Cerebellar cortex (tissue), 1 donor: ENCODE measurements at regions not wholly inside any gene's neighbourhood (a gene's known extent, or its start where the extent isn't known, plus 50 kb on each side); places are given as distances from the start of the nearest gene placed in this dataset.
"Not testable (repeated sequence)": the region's sequence is repeated elsewhere in the genome, so short reads cannot be mapped to it uniquely, and the experiment has no call there.

Experiments
- DNase-seq: peaks from one replicate; pipeline ENCODE4 v3.0.0-alpha.2; 2015; ENCODE audit warnings: low spot score

DNA sequence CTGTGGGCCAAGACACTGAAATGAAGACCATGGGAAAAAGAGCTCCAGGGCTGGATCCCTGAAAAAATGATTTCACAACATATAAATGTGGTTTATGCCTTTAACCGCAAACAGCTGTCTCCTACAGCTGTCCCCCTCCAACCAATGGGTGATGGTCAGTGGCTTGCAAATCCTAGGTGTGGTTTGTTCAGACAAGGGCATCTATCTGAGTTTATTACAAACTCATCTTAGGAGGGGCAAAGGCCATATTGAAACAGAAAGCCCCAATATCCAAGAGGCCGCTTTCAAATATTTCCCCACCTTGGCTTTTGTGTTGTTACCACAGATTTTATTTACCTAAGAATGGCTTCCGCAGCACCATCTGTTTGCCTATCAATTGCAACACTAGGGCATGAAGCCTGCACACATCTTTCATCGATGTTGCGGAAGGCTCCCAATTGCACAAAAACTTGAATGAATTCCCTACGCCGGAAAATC, 503.6 kb upstream of the AMELY start:
- DNase-seq: no peak

DNA sequence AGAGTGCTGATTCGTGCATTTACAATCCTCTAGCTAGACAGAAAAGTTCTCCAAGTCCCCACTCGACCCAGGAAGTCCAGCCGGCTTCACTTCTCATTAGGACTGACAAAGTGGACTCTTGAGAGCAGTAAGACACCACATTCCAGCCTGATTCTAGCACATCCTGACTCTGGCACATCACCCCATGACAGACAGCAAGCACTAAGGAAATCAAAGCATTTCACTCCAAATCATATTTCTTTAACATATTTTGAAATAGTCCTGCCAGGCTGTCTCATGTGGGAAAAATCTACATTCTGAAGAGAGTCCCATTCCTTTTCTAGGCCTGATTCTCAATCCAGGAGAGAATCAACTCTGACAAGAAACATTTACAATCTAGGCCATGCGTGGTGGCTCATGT, 478.5 kb upstream of the AMELY start:
- DNase-seq: no peak

DNA sequence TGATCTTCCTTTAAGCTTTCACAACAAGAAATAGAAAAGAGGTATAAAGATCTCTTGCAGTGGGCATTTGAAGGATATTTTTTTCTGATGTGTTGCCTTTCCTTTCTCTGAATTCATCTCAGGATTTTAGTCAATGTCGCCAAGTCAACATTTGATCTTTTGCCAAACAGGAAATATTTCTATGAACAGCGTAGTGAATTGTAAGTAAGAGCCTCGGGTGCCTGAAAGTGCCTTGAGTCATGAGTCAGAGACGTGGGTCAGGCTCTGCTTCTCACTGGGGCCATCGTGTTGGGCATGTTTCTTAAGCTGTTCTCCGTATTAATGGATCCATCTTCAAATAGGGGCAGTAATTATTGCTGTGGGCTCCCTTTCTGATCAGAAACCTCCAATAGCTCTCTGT, 471.4 kb upstream of the AMELY start:
- DNase-seq: no peak

DNA sequence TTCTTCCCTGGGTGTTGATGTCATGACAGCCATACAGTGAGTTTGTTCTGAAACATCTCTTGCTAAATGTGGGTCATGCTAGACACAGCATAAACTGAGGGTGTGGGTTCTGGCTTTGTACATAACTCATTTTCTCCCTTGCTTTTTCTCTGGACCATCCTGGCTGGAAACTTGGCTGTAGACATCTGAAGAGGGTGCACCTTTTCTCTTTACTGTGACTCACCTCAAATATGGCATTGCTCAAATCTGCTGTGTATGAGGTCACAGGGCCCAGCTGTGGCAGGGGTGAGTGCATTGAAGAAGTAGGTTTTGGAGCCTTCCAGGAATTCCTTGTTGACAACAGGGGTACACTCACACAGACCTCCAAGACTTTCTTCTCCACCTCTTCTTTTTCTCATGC, 465.5 kb upstream of the AMELY start:
- DNase-seq: no peak

DNA sequence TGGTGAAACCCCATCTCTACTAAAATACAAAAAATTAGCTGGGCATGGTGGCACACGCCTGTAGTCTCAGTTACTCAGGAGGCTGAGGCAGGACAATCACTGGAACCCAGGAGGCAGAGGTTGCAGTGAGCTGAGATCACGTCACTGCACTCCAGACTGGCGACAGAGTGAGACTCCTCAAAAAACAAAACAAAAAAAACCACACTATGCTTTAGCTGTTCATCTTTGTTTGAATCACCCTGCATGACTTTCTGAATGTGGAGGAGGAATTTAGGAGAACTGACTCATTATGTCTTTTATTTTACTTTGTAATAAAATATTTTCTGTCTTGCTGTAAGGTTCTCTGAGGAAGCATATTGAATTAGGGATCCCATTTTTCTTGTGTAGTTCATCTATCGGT, 462.9 kb upstream of the AMELY start:
- DNase-seq: not testable (repeated sequence)

DNA sequence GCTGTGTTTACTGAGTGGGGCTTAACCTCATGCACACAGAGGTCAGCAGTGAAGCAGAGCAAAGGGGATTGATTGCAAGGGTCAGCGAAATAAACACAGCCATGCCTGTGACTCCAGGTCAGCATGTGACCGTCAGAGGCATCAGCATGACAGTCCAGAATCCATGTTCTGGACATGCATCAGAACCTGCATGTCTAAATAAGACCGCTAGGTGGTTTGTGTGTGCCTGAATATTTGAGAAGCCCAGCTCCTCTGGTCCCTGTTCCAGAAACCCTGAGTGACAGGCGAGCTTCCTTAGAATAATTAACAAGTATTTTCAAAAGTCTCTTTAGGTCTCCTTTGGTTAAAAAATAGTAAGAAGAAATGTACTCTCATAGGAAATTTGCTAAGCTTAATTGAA, 460.4 kb upstream of the AMELY start:
- not testable (repeated sequence) for DNase-seq

DNA sequence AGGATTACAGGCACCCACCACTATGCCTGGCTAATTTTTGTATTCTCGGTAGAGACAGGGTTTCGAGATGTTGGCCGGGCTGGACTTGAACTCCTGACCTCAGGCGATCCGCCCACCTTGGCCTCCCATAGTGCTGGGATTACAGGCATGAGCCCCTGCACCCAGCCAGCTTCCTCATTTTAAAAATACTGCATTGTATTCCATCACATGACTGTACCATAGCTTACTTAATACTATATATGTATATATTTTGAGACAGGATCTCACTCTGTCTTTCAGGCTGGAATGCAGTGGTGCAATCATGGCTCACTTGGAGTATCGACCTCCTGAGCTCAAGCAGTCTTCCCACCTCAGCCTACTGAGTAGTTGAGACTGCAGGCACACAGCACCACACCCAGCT, 459.5 kb upstream of the AMELY start:
- DNase-seq: not testable (repeated sequence)

DNA sequence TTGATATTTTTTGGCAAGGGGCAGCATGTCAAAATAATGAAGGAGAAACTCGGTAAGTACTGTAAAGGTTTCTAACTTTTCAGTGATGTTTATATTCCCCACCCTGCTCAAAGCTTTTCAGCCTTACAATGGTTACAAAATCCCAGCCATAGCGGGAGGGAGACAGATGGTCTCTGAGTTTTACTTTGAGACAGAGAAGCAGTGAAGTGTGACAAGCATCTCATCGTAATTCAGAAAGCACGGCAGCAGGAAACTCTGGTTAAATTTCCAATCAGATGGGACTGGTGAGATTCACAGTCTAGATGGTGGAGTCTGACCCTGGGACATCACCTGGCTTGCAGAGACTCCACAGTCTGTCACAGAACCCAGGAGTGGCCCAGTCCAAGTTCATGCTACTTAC, 448.0 kb upstream of the AMELY start:
- DNase-seq: peak; percentile 12

DNA sequence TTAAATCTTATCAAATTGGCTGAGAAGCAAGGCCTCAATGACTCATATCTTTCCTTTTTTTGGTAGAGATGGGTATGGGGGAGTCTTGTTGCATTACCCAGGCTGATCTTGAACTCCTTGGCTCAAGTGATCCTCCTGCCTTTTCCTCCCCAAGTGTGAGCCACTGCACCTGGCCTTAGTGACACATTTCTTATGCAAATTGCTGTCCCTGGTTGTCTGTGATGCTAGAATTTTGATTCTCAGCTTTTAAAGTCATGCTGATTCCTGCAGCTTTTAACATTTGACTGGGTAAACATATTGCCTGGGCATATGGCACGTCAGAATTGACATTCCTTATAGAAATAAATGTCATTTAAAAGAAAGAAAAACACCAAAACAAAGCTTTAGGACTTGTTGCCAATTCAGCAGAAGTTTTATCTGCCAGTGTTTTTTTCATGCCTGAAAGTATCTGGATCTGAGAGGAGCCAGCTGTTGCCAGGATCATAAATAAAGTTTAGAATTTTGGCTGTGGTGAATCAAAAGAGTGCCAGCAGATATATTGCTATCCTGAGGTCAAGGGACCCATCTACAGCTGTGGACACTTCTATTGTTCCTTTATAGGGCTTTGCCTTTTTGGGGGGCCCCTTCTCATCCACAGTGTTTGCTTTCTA, 446.7 kb upstream of the AMELY start:
- no peak for DNase-seq

DNA sequence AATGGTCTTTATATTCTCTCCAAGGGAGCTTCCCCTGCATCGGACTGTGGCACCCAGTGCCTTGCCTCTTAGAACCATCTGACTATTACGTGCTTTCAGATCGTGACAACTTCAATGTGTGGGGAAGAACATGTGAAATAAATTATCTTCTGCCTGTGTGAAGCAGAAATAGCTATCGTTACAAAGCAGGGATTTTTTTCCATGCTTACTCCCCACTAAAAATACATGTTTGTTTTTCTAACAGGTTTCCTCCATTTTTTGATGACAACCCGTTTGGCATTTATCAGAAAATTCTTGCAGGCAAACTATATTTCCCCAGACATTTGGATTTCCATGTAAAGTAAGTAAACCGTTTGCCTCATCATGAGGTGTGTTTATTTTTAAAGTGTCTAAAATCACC, 444.3 kb upstream of the AMELY start:
- not testable (repeated sequence) for DNase-seq

DNA sequence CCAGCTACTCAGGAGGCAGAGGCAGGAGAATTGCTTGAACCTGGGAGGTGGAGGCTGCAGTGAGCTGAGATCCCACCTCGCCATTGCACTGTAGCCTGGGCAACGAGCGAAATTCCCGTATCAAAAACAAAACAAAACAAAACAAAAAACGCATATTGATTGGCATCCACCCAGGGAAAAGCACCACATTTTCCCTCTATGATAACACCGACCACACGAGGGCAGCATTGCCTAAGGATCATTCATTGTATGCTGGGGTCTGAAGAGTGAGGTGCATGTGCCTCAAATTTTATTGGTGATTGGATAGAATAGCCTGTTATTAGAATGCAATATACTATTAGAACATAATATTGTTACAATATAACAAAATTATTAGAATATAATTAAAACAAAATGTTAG, 433.1 kb upstream of the AMELY start:
- peak; percentile 61 for DNase-seq

DNA sequence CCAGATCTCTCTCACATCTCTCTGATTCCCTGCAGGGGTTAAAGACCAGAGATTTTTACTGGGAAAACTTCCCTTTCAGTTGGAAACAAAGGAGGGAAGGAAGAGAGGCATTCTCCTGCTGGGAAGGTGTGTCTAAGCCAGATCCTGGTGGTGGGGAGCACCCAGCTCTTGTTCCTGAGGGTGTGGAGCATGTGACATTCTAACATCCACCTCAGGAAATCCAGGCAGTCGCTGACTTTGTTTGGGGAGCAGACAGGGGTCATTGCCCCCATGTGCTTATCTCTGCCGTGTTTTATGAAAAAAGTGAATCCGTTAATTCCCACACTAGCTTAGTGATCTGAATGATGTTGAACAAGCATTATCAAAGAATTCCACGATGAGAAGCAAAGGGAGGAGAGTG, 431.7 kb upstream of the AMELY start:
- no peak for DNase-seq

DNA sequence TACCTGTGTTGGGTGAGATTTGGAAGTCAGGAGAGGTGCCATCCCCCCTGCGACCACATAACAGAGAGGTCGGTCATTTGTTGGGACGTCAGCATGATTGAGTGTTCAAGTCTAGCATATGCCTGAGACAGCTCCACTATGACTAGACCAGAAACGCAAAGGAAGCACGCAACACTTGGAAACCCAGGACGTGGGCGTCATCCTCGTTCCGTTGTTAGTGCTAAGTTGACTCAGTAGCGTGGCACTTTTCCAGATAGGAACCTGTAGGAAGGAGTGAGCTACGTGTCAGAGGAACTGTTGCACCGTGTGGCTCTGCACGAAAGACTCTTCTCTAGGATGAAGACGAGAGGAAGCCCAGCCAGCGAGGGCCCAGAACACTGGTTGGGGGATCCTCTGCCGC, 431.2 kb upstream of the AMELY start:
- DNase-seq: not testable (repeated sequence)

DNA sequence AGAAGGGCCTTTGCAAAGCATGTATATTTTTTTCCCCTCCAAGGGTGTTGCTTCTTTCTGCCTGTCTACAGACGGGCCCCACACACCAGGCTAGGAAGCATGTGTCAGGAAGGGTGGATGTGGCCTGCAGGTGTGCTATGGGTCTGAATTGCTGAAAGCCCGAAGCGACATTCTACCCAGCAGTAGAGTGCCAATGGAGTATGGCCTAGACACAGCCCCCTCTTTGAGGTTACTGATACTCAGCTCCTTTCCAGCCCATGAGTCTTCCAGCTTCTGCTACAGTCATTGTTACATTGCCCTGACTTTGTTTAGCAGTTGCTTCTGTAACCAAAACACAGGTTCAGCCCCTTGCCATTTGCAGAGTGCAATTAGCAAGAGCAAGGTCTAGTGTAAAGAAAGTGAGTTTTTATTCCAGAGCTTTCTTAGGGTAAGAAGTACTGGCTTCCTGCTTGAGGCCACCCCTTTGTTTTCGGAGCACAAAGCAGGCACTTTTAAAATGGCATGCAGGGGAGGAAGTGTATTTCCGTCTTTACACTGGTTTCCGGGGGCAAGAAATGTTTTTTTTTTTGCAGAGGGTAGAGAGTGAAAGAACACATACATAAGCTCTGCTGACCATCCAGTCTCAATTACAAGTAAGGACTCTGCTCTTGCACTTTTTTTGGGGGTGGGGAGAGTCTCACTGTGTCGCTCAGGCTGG, 428.0 kb upstream of the AMELY start:
- DNase-seq: no peak

DNA sequence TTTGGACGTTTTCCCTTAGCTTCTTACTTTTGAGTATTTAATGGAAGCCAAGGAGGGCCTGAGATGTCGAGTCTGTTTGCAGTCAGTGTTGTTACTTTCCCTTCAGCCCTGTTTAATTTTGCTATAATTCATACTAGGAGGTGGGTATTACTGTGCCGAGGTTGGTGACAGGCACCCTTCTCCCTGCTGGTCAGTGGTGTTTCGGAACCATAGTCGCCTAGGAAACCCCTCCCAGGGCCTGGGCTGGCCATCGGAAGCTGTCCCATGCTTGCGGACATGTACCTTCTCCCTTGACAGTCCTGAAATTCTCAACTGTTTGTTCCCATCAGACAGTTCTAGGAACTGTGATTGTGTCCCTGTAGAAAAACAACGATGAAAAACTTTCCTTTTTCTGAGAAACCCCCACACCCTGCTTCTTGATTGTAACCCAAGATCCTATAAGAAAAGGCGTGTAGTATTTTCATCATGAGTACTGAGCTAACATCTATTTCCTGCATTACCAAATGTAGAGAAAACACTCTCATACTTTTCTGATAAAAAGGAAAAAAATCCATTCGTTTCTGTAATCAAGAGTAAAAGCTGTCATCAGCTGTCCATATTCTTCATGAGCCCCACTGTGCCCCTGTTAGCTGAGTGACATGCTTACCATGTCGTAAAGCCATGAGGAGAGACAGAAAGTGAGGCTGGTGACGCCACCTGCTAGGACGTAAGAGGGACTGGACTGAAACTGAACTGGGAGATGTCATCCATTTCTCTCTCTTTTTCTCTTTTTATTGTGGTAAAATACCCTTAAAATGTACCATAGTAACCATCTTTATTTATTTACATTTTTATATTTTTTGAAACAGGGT, 424.7 kb upstream of the AMELY start:
- no peak for DNase-seq

DNA sequence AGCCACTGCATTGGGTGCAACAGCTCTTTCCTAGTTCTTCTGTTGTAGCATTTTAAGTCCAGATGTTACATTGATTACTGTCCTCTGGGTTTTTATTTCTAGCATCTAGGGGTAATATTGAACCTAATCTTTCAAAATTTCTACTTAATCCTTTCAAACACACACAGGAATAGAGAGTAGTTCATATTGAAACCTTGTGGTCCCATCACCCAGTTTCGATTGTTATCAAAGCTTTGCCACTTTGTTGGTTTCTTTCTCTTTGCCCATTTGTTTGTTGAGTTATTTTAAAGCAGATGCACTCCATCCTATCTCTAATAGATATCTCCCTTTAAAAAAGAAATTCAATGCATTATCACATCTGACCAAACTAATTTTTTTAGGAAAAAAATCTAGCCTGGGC, 422.9 kb upstream of the AMELY start:
- DNase-seq: no peak

DNA sequence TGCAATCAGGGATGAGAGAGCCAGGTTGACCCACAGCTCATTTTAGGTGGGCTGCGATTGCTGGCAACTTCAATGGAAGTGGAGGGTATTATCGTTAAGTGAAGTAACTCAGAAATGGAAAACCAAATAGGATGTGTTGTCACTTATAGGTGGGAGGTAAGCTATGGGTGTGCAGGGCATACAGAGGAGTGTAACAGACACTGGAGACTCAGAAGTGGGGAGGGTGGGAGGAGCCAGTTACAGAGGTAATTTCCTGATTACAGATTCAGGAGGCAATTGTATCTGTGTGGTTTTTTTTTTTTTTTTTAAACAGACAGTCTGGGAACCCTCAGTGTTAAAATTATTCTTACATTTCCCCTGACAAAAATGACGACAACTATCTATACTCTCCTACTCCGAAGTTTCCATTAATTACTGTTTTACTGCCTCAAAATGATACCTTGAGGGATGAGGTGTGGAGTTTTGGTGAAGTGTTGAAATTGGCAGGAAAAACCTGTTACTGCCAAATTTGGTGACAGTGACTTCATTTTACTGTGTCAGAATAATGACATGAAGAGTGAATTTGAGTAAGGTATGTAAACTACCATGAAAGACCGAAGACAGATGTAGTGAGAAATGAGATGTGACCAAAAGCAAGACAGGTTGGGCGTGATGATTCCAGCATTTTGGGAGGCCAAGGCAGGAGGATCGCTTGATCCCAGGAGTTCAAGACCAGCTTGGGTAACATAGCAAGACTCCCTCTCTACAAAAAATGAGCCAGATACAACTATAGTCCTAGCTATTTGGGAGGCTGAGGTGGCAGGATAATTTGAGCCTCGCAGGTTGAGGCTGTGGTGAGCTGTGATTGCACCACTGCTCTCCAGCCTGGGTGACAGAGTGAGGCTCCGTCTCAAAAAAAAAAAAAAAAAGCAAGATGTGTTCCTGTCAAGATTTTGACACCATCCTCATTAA, 415.0 kb upstream of the AMELY start:
- DNase-seq: no peak

DNA sequence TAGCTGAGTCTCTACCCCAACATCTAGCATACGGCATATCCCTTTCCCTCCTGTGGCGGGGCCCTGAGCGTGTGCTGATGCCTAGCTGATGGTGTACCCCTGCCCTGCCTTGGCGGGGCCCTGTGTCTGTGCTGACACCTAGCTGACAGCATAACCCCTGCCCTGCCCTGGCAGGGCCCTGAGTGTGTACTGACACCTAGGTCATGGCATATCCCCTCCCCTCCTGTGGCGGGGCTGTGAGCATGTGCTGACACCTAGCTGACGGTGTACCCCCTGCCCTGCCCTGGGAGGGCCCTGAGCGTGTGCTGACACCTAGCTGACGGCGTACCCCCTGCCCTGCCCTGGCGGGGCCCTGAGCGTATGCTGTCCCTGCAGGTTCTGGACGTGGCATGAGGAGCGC, 414.0 kb upstream of the AMELY start:
- no peak for DNase-seq

DNA sequence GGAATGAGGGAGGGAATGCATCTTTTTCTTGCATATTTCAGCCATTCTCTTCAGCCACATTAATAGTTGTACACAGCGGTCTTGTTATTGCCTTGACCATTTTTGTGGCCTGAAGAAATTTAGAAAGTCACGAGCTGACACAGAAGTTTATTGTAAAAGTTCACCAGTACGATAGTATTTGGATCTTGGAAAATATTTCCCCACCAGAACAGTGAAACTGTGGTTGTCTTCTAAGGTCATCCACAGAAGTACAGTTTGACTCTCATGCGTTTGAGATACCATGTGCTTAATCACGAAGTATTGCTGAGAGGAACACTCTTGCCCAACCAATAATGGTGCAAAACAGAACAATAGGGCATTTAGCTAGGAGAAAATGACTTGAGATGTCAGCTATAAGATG, 409.2 kb upstream of the AMELY start:
- no peak for DNase-seq

DNA sequence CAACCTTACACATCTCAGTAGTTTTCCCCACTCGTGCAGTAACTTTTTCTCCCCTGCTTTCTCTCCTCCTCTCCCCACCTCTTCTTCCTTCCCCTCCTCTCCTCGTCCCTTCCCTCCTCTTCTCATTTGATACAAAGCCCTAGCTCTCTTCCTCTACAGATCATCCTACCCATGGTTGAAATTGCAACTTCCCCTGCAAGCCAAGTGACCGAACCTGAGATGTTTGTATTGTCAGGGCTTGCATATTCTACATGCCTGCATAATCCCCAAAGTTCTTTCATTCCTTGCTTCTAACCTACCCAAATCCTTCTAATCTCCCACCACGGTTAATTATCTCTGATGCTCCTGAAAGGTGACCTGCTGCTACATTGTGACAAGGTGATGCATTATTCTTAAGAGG, 408.6 kb upstream of the AMELY start:
- DNase-seq: not testable (repeated sequence)

DNA sequence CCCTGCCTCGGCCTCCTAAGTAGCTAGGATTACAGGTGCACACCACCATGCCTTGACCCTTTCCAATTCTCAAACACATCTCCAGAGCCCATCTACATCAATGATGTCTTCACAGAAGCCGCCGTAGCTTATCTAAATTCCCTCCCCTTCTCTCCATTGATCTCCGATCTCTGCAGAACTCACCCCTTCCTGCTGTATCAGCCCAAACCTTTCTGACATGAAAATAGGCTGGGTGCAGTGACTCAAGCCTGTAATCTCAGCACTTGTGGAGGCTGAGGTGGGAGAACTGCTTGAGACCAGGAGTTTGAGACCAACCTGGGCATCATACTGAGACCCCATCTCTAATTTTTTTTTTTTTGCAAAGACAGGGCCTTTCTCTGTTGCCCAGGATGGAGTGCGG, 406.6 kb upstream of the AMELY start:
- DNase-seq: no peak

DNA sequence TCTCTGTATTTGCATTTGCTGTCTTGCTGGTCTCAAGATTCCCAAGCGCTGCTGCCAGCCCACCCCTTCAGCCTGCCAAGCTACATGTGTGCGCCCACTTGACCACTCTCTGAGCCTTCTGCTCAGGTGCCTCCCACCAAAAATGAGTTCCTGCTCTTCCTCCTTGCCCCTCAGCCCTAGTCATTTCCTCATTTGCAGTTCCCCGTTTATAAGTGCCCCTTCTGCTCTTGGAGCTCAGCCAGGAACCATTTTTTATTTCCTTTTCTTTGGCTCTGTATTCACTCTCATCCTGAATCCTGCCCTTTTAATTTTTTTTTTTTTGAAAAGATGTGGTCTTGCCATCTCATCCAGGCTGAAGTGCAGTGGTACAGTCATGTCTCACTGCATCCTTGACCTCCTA, 406.0 kb upstream of the AMELY start:
- DNase-seq: no peak
